HG03045 (cell line): ENCODE measurements at regions not wholly inside any gene's neighbourhood (a gene's known extent, or its start where the extent isn't known, plus 50 kb on each side); places are given as distances from the start of the nearest gene placed in this dataset.
"Not testable (repeated sequence)": the region's sequence is repeated elsewhere in the genome, so short reads cannot be mapped to it uniquely, and the experiment has no call there.

Source experiments
- ATAC-seq: cut with Tn5 transposase; IDR thresholded peaks from one replicate; pipeline ENCODE4 v1.9.1; 2021; ENCODE audit warnings: mild to moderate bottlenecking, moderate library complexity; ENCODE audit not compliant: unreplicated experiment

GRCh38 chr3:88283242-88283592 lies 133.5 kb downstream of the C3orf38 start:
- ATAC-seq, result no peak

- no peak for ATAC-seq
These were observed 141.7 kb downstream of the C3orf38 start for GRCh38 chr3:88291486-88291885.

- no peak for ATAC-seq
These were observed 148.4 kb downstream of the C3orf38 start for GRCh38 chr3:88298189-88298588.

GRCh38 chr3:88301273-88301995 lies 151.7 kb downstream of the C3orf38 start:
- ATAC-seq, result no peak

GRCh38 chr3:88301996-88302393 lies 152.2 kb downstream of the C3orf38 start:
- ATAC-seq, result no peak

- not testable (repeated sequence) for ATAC-seq
These were observed 153.7 kb downstream of the C3orf38 start for GRCh38 chr3:88303331-88303904.

GRCh38 chr3:88307666-88308065 lies 157.9 kb downstream of the C3orf38 start:
- ATAC-seq, result no peak

GRCh38 chr3:88311826-88312225 lies 162.1 kb downstream of the C3orf38 start:
- no peak for ATAC-seq

GRCh38 chr3:88312256-88312655 lies 162.5 kb downstream of the C3orf38 start:
- no peak for ATAC-seq

- no peak for ATAC-seq
These were observed 168.3 kb downstream of the C3orf38 start for GRCh38 chr3:88318067-88318466.

- ATAC-seq, result no peak
These were observed 171.7 kb downstream of the C3orf38 start for GRCh38 chr3:88321363-88322050.

- no peak for ATAC-seq
These were observed 175.0 kb downstream of the C3orf38 start for GRCh38 chr3:88324788-88325187.

GRCh38 chr3:88334187-88334868 lies 184.6 kb downstream of the C3orf38 start:
- no peak for ATAC-seq

- no peak for ATAC-seq
These were observed 187.1 kb downstream of the C3orf38 start for GRCh38 chr3:88336894-88337293.

GRCh38 chr3:88343264-88343663 lies 193.5 kb downstream of the C3orf38 start:
- no peak for ATAC-seq

GRCh38 chr3:88346643-88347042 lies 196.9 kb downstream of the C3orf38 start:
- ATAC-seq, result no peak

GRCh38 chr3:88362428-88362827 lies 212.7 kb downstream of the C3orf38 start:
- ATAC-seq, result no peak

- ATAC-seq, result no peak
These were observed 215.2 kb downstream of the C3orf38 start for GRCh38 chr3:88364926-88365325.

GRCh38 chr3:88369337-88369736 lies 219.6 kb downstream of the C3orf38 start:
- ATAC-seq, result no peak

GRCh38 chr3:88369767-88370166 lies 220.0 kb downstream of the C3orf38 start:
- no peak for ATAC-seq

- no peak for ATAC-seq
These were observed 235.3 kb downstream of the C3orf38 start for GRCh38 chr3:88385090-88385489.

GRCh38 chr3:88398581-88398980 lies 248.8 kb downstream of the C3orf38 start:
- no peak for ATAC-seq
